Thyroid gland (tissue), 4 donors: ENCODE measurements at regions not wholly inside any gene's neighbourhood (a gene's known extent, or its start where the extent isn't known, plus 50 kb on each side); places are given as distances from the start of the nearest gene placed in this dataset.

ENCODE experiments used
- CTCF ChIP-seq, 6 experiments: fragments of 200-600 bp in 3 of 6; fragments of 450-650 bp in 3 of 6; sonication (generic) in 3 of 6; IDR thresholded peaks; one replicate each; pipeline ENCODE4 v1.5.1; 2016 to 2019; ENCODE audit warnings: antibody characterized with exemption in 6 of 6, mild to moderate bottlenecking in 2 of 6, inconsistent platforms in 1 of 6, moderate library complexity in 1 of 6
- POLR2A ChIP-seq, 2 donors: fragments of 450-650 bp; IDR thresholded peaks; one replicate each; pipeline ENCODE4 v1.6.1; 2017; ENCODE audit warnings: antibody characterized with exemption in 2 of 2, mild to moderate bottlenecking in 2 of 2, moderate library complexity in 1 of 2

DNA sequence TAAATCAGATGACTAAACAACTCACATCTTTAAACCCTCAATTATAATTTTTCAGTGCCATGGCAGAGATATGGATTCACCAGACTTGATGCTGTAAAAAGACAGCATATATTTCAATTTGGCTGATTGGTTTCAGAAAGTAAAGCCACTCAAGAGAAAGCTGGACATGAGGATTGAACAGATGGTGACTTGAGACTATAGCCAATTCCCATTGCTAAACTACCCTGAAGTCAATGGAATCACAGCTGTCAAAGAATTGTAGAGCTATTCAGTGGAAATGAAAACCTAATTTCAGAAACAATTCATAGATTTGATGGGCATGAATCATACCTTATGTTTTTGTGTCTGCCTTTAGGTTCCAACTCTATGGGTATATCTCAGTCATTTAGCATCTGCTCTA lies 510.6 kb upstream of the BOD1L1 start:
- TF ChIP-seq CTCF (IDR thresholded peaks at IDR 0.05) (no peak), POLR2A (IDR thresholded peaks at IDR 0.05) (no peak)
